A673 (cell line): ENCODE measurements at regions not wholly inside any gene's neighbourhood (a gene's known extent, or its start where the extent isn't known, plus 50 kb on each side); places are given as distances from the start of the nearest gene placed in this dataset.

Source experiments
- BruUV-seq: library from RNA; stranded (reverse); fragments of 400-500 nt; replicated peaks from 2 replicates; lab custom pipeline; 2021; lab: Mats Ljungman, UMichigan
- CTCF ChIA-PET: fragments of 300-600 bp; sonication (Branson Sonifier 250); formaldehyde crosslinking; loops from one replicate; lab custom pipeline; 2022; ENCODE audit warnings: antibody characterized with exemption; lab: Charles Lee
- POLR2A ChIA-PET: fragments of 300-600 bp; sonication (Branson Sonifier 250); formaldehyde crosslinking; loops from one replicate; lab custom pipeline; 2022; ENCODE audit warnings: antibody characterized with exemption; ENCODE audit not compliant: low non-redundant PET; lab: Charles Lee
- DNase-seq: peaks from one replicate; pipeline ENCODE4 v3.0.0-alpha.2; 2015; ENCODE audit warnings: low spot score
- H3K27ac ChIP-seq: fragments of 200-600 bp; sonication (generic); 2 replicates; pipeline ENCODE4 v1.5.1; 2016; ENCODE audit warnings: mixed run types, low read depth, mild to moderate bottlenecking, mixed read lengths, antibody characterized with exemption, low read length; ENCODE audit not compliant: poor library complexity, severe bottlenecking
- H3K27me3 ChIP-seq: fragments of 200-600 bp; sonication (generic); replicated peaks from 2 replicates; pipeline ENCODE4 v1.6.1; 2017; ENCODE audit warnings: mixed run types, low read depth, mild to moderate bottlenecking, mixed read lengths, antibody characterized with exemption, low read length; ENCODE audit not compliant: insufficient read depth, poor library complexity
- H3K36me3 ChIP-seq: fragments of 200-600 bp; sonication (generic); 2 replicates; pipeline ENCODE4 v1.6.1; 2016; ENCODE audit warnings: mixed run types, mild to moderate bottlenecking, mixed read lengths, antibody characterized with exemption, low read length; ENCODE audit not compliant: insufficient read depth, poor library complexity, severe bottlenecking
- H3K4me1 ChIP-seq: fragments of 200-600 bp; sonication (generic); 2 replicates; pipeline ENCODE4 v1.6.1; 2017; ENCODE audit warnings: mixed run types, mild to moderate bottlenecking, mixed read lengths, antibody characterized with exemption, low read length; ENCODE audit not compliant: insufficient read depth, poor library complexity, severe bottlenecking
- H3K4me3 ChIP-seq: fragments of 200-600 bp; sonication (generic); 2 replicates; pipeline ENCODE4 v1.5.1; 2016; ENCODE audit warnings: low read depth, mixed run types, mild to moderate bottlenecking, mixed read lengths, low read length; ENCODE audit not compliant: poor library complexity, severe bottlenecking
- H3K9me3 ChIP-seq: fragments of 200-600 bp; sonication (generic); 2 replicates; pipeline ENCODE4 v1.6.1; 2016; ENCODE audit warnings: mixed run types, low read depth, mild to moderate bottlenecking, mixed read lengths, antibody characterized with exemption, low read length; ENCODE audit not compliant: poor library complexity, severe bottlenecking
- EZH2 ChIP-seq: fragments of 200-600 bp; sonication (generic); IDR thresholded peaks from 2 replicates; pipeline ENCODE4 v1.6.1; 2017; ENCODE audit warnings: borderline replicate concordance, low read depth, mild to moderate bottlenecking, mixed read lengths, antibody characterized with exemption, low read length; ENCODE audit not compliant: poor library complexity, severe bottlenecking
- intact Hi-C: fragments of 100-400 bp; cut with micrococcal nuclease; formaldehyde crosslinking; loops from one replicate; pipeline ENCODE4 v1.10.0; 2022; ENCODE audit not compliant: unreplicated experiment
- TF ChIP-seq, protein P1 (sequence below): fragments of 300-800, 200-600 bp; sonication (generic); conservative IDR thresholded peaks from 2 replicates; pipeline ENCODE4 v1.5.1; 2017; ENCODE audit warnings: low read depth, mild to moderate bottlenecking, antibody characterized with exemption, low read length, moderate library complexity, mixed read lengths

DNA sequence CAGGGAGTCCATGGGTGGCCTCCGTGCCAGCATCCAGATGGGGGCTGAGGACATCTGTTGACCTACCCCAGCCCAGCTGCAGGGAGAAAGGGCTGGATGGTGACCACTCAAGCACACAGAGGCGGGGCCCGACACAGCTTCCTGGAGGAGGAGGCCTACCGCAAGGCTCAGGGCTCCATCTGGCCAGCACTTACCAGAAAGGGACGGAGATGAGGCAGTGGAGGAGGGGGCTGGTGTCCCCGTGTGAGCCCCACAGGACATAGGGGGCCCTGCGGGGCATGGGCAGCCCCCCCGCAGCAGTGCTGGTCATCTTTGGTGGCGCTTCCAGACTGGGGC, 147.5 kb upstream of the CIBAR2 start:
- Histone ChIP-seq H3K27ac (no peak overlapping the region), H3K4me3 (no peak overlapping the region), H3K36me3 (no peaks in the 10 kb centered on the region), H3K27me3 (no peaks in the 10 kb centered on the region), H3K4me1 (peaks cover 18% of the 10 kb centered on the region), H3K9me3 (no peaks in the 10 kb centered on the region)
- intact Hi-C loops = no loop called here
- BruUV-seq = no TSS peak
- DNase-seq = no peak
- POLR2A ChIA-PET = no interaction called here
- no peak for TF ChIP-seq EZH2
- TF ChIP-seq, protein P1, sequence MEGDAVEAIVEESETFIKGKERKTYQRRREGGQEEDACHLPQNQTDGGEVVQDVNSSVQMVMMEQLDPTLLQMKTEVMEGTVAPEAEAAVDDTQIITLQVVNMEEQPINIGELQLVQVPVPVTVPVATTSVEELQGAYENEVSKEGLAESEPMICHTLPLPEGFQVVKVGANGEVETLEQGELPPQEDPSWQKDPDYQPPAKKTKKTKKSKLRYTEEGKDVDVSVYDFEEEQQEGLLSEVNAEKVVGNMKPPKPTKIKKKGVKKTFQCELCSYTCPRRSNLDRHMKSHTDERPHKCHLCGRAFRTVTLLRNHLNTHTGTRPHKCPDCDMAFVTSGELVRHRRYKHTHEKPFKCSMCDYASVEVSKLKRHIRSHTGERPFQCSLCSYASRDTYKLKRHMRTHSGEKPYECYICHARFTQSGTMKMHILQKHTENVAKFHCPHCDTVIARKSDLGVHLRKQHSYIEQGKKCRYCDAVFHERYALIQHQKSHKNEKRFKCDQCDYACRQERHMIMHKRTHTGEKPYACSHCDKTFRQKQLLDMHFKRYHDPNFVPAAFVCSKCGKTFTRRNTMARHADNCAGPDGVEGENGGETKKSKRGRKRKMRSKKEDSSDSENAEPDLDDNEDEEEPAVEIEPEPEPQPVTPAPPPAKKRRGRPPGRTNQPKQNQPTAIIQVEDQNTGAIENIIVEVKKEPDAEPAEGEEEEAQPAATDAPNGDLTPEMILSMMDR = no peak
- CTCF ChIA-PET = no interaction called here

DNA sequence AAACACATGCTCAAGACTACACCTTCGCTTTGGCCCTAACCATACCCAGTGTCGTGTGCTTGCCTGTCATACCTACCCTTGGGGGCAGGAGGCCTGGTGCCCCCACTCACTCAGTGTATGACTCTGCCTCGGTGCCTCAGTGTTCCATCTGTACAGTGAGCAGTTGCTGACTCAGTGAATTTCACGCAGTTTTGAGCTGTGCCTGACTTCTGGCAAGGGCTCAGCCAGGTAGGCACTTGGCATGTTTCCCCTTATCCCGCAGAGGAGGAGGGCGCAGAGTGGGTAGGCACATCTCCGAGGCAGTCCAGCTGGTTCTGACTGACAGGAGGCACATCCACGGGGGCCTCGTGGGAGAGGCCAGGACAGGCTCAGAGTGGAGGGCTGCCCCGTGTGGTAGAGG, 148.9 kb upstream of the CIBAR2 start:
- Histone ChIP-seq H3K4me1 (peaks cover 18% of the 10 kb centered on the region), H3K36me3 (no peaks in the 10 kb centered on the region), H3K27ac (no peak overlapping the region), H3K9me3 (no peaks in the 10 kb centered on the region), H3K27me3 (no peaks in the 10 kb centered on the region), H3K4me3 (no peak overlapping the region)
- no TSS peak for BruUV-seq
- ChIA-PET CTCF (no interaction called here), POLR2A (no interaction called here)
- TF ChIP-seq, protein P1 = no peak
- no peak for TF ChIP-seq EZH2
- intact Hi-C loops = no loop called here
- DNase-seq = no peak

DNA sequence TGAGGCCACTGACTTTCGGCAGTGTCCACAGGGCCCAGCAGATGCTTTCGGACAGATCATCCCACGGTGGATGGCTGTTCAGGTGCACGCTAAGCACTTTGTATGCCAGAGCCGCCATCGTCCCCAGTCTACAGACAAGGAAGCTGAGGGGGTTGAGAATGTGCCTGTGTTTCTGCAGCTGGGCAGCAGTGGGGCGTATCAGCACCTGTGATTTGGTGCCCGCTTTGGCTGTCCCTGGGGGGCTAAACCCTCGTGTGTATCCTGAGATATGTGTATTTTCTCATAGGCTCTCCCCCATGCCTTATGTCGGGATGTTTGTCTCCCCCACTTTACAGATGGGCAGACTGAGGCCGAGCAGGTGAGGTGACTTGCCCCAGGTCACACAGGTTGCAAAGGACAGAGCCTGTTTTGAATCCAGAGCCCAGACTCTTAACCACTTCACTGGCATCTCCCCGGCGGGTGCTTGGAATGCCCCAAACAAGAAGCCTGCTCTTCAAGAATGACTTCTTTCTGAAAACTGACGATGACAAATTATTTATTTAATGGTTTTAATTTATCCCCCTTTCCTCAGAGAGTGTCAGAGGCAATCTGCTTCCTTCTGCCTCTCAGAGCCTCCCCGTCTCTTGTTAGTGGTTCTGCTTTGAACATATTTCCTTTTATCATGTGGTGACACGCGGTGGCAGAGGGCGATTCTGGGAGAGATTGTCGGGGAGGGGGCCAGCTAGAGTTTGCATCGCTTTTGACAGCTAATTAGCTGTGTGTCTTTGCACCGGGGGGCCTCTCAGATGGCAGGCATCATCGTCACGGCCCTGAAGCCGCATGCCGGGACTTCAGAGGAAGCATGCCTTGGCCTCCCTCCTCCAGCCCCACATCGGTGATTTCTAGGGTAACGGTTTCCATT, 149.6 kb upstream of the CIBAR2 start:
- Histone ChIP-seq H3K4me1 (peaks cover 22% of the 10 kb centered on the region), H3K27me3 (no peaks in the 10 kb centered on the region), H3K36me3 (no peaks in the 10 kb centered on the region), H3K9me3 (no peaks in the 10 kb centered on the region), H3K4me3 (no peak overlapping the region), H3K27ac (no peak overlapping the region)
- BruUV-seq = no TSS peak
- no peak for DNase-seq
- POLR2A ChIA-PET = no interaction called here
- TF ChIP-seq, protein P1 = no peak
- TF ChIP-seq EZH2 = no peak
- intact Hi-C loops = no loop called here
- CTCF ChIA-PET = no interaction called here
